ENCODE measurements at regions not wholly inside any gene's neighbourhood (a gene's known extent, or its start where the extent isn't known, plus 50 kb on each side); places are given as distances from the start of the nearest gene placed in this dataset.
"Not testable (repeated sequence)": the region's sequence is repeated elsewhere in the genome, so short reads cannot be mapped to it uniquely, and the experiment has no call there.

DNA sequence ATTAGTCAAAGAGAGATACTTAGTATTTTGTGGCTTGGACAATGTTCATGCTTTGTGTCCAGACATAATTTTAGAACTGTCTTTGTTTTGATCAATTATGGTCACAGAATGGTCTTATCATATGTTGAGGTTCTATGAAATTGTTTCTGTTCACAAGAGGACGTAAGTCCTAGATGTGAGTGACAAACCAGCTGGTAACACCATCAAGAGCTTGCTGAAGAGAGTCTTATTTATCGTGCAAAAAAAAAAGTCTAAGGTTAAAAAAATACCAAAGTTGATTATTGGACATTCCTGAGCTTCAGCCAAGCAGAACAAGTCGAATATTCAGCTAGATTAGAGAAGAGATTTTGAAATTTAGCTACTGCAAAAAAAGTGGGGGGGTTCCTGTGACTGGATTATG, 495.9 kb upstream of the NAALADL2 start:
- H3K27ac ChIP-seq (ENCODE audit: low read depth, low read length): no peak overlapping the region
- H3K4me2 ChIP-seq (ENCODE audit: low read depth, low read length, poor library complexity, severe bottlenecking): no peak overlapping the region
- H3K9me2 ChIP-seq (replicated peaks; ENCODE audit: insufficient read depth, low read length): no peaks in the 10 kb centered on the region
- H3K9me3 ChIP-seq (ENCODE audit: insufficient read depth, low read length): no peaks in the 10 kb centered on the region
- no peak for TF ChIP-seq EZH2phosphoT487 (conservative IDR thresholded peaks at IDR 0.05; ENCODE audit: low read length)
- TF ChIP-seq, protein P1, sequence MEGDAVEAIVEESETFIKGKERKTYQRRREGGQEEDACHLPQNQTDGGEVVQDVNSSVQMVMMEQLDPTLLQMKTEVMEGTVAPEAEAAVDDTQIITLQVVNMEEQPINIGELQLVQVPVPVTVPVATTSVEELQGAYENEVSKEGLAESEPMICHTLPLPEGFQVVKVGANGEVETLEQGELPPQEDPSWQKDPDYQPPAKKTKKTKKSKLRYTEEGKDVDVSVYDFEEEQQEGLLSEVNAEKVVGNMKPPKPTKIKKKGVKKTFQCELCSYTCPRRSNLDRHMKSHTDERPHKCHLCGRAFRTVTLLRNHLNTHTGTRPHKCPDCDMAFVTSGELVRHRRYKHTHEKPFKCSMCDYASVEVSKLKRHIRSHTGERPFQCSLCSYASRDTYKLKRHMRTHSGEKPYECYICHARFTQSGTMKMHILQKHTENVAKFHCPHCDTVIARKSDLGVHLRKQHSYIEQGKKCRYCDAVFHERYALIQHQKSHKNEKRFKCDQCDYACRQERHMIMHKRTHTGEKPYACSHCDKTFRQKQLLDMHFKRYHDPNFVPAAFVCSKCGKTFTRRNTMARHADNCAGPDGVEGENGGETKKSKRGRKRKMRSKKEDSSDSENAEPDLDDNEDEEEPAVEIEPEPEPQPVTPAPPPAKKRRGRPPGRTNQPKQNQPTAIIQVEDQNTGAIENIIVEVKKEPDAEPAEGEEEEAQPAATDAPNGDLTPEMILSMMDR (IDR thresholded peaks at IDR 0.05; ENCODE audit: insufficient read depth, low read length, poor library complexity, severe bottlenecking): no peak
- no peaks in the 10 kb centered on the region for H3K36me3 ChIP-seq (ENCODE audit: low read length)
- no peak overlapping the region for H3K9ac ChIP-seq (ENCODE audit: low read length)
- H3K4me3 ChIP-seq (ENCODE audit: insufficient read depth, low read length, poor library complexity, severe bottlenecking): no peak overlapping the region
- no peaks in the 10 kb centered on the region for H3F3A ChIP-seq (ENCODE audit: insufficient read depth)
- H3K27me3 ChIP-seq (ENCODE audit: low read length): no peaks in the 10 kb centered on the region
- no peaks in the 10 kb centered on the region for H3K79me2 ChIP-seq (ENCODE audit: insufficient read depth, low read length)
- H4K20me1 ChIP-seq (ENCODE audit: low read depth, low read length): no peaks in the 10 kb centered on the region
- H2AFZ ChIP-seq (ENCODE audit: low read depth, low read length, severe bottlenecking): no peak overlapping the region

DNA sequence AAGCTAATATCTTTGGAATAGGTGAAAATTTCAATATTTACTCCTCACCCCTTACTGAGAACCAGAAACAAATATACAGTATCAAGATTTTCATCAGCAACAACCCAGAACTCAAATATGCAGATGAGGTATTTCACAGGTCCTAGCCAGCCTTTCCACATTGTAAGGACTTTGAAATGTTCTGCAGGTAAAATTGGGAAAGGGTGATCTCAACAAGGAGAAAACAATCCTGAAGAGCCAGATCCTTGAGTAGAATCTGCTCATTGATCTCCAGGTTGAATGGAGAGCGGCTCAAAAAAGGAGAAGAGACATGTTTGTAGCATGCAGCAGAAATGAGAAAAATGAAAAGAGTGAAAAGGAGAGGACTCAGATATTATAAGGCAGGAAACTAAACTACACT, 493.3 kb upstream of the NAALADL2 start:
- no peak for TF ChIP-seq EZH2phosphoT487 (conservative IDR thresholded peaks at IDR 0.05; ENCODE audit: low read length)
- TF ChIP-seq, protein P1 (IDR thresholded peaks at IDR 0.05; ENCODE audit: insufficient read depth, low read length, poor library complexity, severe bottlenecking): no peak
- H3K27ac ChIP-seq (ENCODE audit: low read depth, low read length): no peak overlapping the region
- no peaks in the 10 kb centered on the region for H3K9me2 ChIP-seq (replicated peaks; ENCODE audit: insufficient read depth, low read length)
- H3K4me2 ChIP-seq (ENCODE audit: low read depth, low read length, poor library complexity, severe bottlenecking): no peak overlapping the region
- no peaks in the 10 kb centered on the region for H3F3A ChIP-seq (ENCODE audit: insufficient read depth)
- H4K20me1 ChIP-seq (ENCODE audit: low read depth, low read length): no peaks in the 10 kb centered on the region
- H3K9ac ChIP-seq (ENCODE audit: low read length): no peak overlapping the region
- no peaks in the 10 kb centered on the region for H3K36me3 ChIP-seq (ENCODE audit: low read length)
- no peak overlapping the region for H3K4me3 ChIP-seq (ENCODE audit: insufficient read depth, low read length, poor library complexity, severe bottlenecking)
- no peaks in the 10 kb centered on the region for H3K27me3 ChIP-seq (ENCODE audit: low read length)
- no peak overlapping the region for H2AFZ ChIP-seq (ENCODE audit: low read depth, low read length, severe bottlenecking)
- no peaks in the 10 kb centered on the region for H3K79me2 ChIP-seq (ENCODE audit: insufficient read depth, low read length)
- H3K9me3 ChIP-seq (ENCODE audit: insufficient read depth, low read length): no peaks in the 10 kb centered on the region

DNA sequence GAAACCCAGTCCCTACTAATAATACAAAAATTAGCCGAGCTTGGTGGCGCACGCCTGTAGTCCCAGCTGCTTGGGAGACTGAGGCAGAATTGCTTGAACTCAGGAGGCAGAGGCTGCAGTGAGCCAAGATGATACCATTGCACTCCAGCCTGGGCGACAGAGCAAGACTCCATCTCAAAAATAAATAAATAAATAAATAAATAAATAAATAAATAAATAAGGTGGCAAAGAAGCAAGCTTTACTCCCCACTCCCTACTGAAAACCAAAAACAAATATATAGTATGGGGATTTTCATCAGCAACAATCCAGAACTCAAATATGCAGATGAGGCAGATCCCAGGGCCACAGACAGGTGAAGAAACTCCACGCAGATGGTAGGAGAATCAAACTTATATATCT, 492.2 kb upstream of the NAALADL2 start:
- H3K9me3 ChIP-seq (ENCODE audit: insufficient read depth, low read length); H4K20me1 ChIP-seq (ENCODE audit: low read depth, low read length); H3K4me2 ChIP-seq (ENCODE audit: low read depth, low read length, poor library complexity, severe bottlenecking); H3K9me2 ChIP-seq (replicated peaks; ENCODE audit: insufficient read depth, low read length); H3K27me3 ChIP-seq (ENCODE audit: low read length); H3K4me3 ChIP-seq (ENCODE audit: insufficient read depth, low read length, poor library complexity, severe bottlenecking); H3K36me3 ChIP-seq (ENCODE audit: low read length); H3K9ac ChIP-seq (ENCODE audit: low read length); H2AFZ ChIP-seq (ENCODE audit: low read depth, low read length, severe bottlenecking); H3K27ac ChIP-seq (ENCODE audit: low read depth, low read length); H3F3A ChIP-seq (ENCODE audit: insufficient read depth); H3K79me2 ChIP-seq (ENCODE audit: insufficient read depth, low read length): not testable (repeated sequence)

DNA sequence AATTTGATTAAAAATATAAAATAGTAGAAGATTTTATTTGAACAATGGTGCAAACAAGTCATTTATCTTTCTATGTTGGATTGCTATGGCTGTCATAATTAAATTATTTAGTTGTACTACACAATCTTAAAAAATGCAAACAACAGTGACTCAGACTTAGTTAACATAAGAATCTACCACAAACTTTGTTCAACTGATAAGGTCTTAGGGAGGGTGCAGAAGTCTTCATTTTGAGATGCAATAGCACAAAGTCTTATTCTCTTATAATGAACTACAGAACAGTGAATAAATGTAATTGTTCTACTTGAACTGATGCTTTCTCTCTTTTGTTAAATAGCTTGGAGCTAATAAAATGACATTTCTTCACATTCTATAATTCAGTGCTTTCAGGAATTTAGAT, 482.8 kb upstream of the NAALADL2 start:
- Histone ChIP-seq H3K27me3 (ENCODE audit: low read length) (no peaks in the 10 kb centered on the region), H3K9me2 (replicated peaks; ENCODE audit: insufficient read depth, low read length) (no peaks in the 10 kb centered on the region), H3K9ac (ENCODE audit: low read length) (no peak overlapping the region), H3K9me3 (ENCODE audit: insufficient read depth, low read length) (no peaks in the 10 kb centered on the region), H3K27ac (ENCODE audit: low read depth, low read length) (no peak overlapping the region), H3K36me3 (ENCODE audit: low read length) (no peaks in the 10 kb centered on the region), H3K4me3 (ENCODE audit: insufficient read depth, low read length, poor library complexity, severe bottlenecking) (no peak overlapping the region), H4K20me1 (ENCODE audit: low read depth, low read length) (no peaks in the 10 kb centered on the region), H2AFZ (ENCODE audit: low read depth, low read length, severe bottlenecking) (no peak overlapping the region), H3K4me2 (ENCODE audit: low read depth, low read length, poor library complexity, severe bottlenecking) (no peak overlapping the region), H3K79me2 (ENCODE audit: insufficient read depth, low read length) (no peaks in the 10 kb centered on the region), H3F3A (ENCODE audit: insufficient read depth) (no peaks in the 10 kb centered on the region)
- TF ChIP-seq EZH2phosphoT487 (conservative IDR thresholded peaks at IDR 0.05; ENCODE audit: low read length): no peak
- TF ChIP-seq, protein P1 (IDR thresholded peaks at IDR 0.05; ENCODE audit: insufficient read depth, low read length, poor library complexity, severe bottlenecking): no peak
